Erythroblast (primary cell): ENCODE measurements at regions not wholly inside any gene's neighbourhood (a gene's known extent, or its start where the extent isn't known, plus 50 kb on each side); places are given as distances from the start of the nearest gene placed in this dataset.

Experiments used
- GATA1 ChIP-seq: IDR thresholded peaks from 2 replicates; pipeline ENCODE4 v1.6.1; 2011; ENCODE audit warnings: low read depth, mild to moderate bottlenecking, control low read depth, low read length, moderate library complexity
- POLR2A ChIP-seq: IDR thresholded peaks from 2 replicates; pipeline ENCODE4 v1.6.1; 2011; ENCODE audit warnings: mild to moderate bottlenecking, low read length

- TF ChIP-seq GATA1 (no peak), POLR2A (no peak)
Observed at GRCh38 chr12:76206039-76206676, 121.7 kb upstream of the NAP1L1 start.
